HG03469 (cell line): ENCODE measurements at regions not wholly inside any gene's neighbourhood (a gene's known extent, or its start where the extent isn't known, plus 50 kb on each side); places are given as distances from the start of the nearest gene placed in this dataset.
"Not testable (repeated sequence)": the region's sequence is repeated elsewhere in the genome, so short reads cannot be mapped to it uniquely, and the experiment has no call there.

ENCODE experiments used
- ATAC-seq: cut with Tn5 transposase; IDR thresholded peaks from one replicate; pipeline ENCODE4 v1.9.1; 2021; ENCODE audit warnings: mild to moderate bottlenecking, moderate library complexity, moderate number of reproducible peaks; ENCODE audit not compliant: unreplicated experiment

DNA sequence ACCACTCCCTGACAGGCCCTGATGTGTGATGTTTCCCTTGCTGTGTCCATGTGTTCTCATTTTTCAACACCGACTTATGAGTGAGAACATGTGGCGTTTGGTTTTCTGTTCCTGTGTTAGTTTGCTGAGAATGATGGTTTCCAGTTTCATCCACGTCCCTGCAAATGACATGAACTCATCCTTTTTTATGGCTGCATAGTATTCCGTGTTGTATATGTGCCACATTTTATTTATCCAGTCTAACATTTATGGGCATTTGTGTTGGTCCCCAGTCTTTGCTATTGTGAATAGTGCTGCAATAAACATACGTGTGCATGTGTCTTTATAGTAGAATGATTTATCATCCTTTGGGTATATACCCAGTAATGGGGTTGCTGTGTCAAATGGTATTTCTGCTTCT lies 830.3 kb upstream of the ADGRB3 start:
- ATAC-seq, result not testable (repeated sequence)

DNA sequence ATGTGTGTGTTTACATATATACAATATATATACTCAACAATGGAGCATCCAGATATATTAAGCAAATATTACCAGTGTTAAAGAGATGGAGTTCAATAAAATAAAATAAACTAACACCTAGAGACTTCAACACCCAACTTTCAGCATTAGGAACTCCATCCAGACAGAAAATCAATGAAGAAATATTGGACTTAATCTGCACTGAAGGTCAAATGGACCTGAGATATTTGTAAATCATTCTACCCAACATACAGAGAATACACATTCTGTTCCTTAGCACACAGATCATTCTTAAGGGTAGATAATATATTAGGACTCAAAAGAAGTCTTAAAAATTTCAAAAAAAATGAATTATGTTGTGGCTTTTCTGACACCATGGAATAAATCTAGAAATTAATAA lies 832.3 kb upstream of the ADGRB3 start:
- ATAC-seq, result no peak

DNA sequence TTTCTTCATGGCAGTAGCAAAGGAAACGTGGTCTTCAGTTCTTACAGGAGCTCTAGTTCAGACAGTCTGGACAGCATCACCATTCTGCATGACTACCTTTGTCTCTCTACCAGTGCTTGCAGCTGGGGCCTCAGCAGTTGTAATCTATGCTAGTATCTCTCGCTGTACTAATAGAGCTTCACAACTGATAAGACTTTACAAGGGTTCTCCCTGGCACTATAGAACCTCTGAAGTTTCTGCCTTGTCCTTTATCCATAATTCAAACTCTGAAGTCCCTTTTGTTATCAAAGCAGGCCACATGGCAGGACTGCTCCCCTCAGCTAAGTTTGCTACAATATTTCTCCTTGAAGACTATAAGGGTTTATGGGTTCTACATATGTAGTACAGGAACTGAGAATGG lies 842.1 kb upstream of the ADGRB3 start:
- no peak for ATAC-seq

DNA sequence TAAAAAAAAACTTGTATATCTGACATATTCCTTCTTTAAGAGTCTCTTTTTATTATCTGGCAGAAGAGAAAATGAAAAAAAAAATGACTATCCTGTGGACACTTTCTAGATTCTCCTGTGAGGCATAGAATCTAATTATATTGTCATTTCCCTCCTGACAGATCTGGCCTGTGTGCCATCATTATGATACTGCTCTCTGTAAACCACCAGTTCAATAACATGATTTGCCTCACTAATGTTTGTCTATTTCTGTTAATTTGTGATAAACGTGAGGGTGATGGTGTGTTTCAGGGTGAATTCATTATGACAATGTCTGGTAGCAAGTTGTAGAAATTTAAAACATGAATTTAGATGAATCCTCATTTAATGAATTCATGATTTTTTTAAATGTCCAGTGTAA lies 844.5 kb upstream of the ADGRB3 start:
- no peak for ATAC-seq

GRCh38 chr6:67787119-67787518 lies 848.0 kb upstream of the ADGRB3 start:
- not testable (repeated sequence) for ATAC-seq

DNA sequence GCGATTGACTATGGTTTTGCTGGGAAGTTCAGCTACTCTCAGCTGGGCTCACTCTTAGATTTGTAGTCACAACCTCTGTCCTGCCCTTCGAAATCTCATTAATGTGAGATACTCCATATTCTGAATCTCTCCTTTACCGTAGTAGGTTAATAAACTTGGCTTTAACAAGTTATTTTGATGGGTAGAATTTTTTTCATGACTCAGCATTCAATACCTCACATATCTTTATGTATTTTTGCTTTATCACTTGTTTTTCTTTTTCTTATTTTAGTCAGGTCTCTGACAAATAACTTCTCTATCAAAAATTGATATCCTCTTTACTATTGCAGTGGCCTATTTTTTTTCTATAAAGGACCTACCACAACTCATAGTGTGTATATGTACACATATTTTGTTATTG lies 855.2 kb upstream of the ADGRB3 start:
- no peak for ATAC-seq

GRCh38 chr6:67775333-67775732 lies 859.7 kb upstream of the ADGRB3 start:
- ATAC-seq, result no peak

DNA sequence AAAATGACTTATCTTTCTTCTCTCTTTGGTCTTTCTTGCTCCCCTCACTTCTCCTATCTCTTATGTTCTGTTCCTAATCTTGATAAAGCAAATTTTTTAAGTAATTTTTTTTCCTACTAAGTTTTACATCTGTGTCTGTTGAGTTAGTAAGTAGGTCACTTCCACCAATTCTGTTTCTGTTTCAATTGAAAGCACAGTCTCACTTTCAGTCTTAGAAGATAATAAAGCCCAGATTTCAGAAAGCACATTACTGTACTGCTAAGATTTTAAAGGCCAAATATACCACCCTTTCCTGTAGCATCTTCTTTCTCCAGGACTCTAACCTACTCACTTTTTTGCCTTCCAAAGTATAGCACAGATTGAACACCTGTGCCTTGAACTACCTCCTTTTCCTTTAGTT lies 866.1 kb upstream of the ADGRB3 start:
- no peak for ATAC-seq

DNA sequence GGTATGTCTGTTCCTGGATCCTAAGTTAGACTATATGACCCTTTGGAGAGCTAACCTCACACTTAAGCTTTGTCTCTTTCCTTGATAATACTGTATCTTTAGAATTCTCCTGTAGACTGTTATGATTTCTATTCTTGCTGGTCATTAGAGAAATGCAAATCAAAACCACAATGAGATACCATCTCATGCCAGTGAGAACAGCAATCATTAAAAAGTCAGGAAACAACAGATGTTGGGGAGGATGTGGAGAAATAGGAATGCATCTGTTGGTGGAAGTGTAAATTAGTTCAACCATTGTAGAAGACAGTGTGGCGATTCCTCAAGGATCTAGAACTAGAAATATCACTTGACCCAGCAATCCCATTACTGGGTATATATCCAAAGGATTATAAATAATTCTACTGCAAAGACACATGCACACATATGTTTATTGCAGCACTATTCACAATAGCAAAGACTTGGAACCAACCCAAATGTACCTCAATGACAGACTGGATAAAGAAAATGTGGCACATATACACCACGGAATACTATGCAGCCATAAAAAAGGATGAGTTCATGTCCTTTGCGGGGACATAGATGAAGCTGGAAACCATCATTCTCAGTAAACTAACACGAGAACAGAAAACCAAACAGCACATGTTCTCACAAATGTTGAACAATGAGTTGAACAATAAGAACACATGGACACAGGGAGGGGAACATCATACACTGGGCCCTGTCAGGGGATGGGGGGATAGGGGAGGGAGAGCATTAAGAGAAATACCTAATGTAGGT lies 867.8 kb upstream of the ADGRB3 start:
- ATAC-seq, result not testable (repeated sequence)

DNA sequence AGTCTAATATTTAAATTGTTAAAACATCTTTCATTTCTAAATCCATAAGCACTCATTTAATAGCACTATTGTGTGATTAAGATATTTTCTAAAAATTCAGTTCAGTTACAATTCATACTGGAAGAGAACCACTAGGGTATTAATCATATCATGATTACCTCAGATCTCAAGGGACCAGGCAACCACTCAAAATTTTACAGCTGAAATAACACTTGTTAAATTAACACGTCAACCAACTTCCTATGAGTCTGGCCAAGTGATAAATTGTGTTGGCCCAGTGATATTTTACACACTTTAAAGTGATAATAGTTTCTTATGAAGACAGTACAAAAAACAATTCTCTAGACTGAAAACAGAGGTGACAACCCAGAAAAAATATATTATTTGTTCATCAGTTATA lies 869.0 kb upstream of the ADGRB3 start:
- ATAC-seq, result no peak

GRCh38 chr6:67759001-67759400 lies 876.1 kb upstream of the ADGRB3 start:
- no peak for ATAC-seq

DNA sequence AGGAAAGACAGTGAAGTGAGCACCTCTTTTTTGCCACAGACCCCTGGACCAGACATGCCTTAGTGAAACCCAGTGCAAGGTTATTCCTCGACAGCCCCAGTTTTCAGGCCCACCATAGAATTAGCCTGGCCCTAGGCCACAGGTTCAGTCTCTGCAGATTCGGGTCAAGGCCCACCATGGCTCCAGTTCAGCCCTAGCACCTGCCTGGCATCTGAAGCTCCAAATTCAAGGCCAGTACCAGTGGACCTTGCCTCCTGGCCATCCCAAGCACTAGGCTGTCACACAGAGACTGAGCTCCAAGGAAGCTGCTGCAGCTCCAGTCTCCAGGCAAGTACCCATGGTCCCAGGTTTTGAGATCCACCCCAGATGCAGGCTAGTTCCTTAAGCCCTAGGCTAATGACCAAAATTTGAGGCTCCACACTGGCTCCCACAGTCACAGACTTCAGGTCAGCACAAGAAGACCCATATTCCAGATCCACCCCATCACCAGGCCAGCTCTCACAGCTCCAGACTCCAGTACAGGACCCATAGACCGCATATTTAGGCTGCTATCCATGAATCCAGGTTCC lies 877.5 kb upstream of the ADGRB3 start:
- no peak for ATAC-seq

DNA sequence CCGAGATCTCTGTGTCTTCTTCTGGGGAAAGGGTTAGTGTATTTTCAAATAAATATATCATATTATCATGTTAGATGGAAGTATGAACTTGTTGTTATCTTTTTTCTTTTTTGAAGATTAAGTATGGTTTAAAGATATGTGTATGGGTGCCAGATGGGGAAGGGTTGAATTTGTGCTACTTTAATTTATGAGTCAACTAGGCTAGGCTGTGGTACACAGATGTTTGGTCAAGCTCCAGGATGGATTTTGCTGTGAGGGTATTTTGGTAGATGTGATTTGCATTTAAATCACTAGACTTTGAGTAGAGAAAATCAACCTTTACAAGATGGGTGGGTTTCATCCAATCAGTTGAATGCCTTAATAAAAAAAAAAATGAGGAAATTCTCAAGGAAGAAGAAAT lies 886.6 kb upstream of the ADGRB3 start:
- no peak for ATAC-seq

GRCh38 chr6:67736816-67737215 lies 898.3 kb upstream of the ADGRB3 start:
- ATAC-seq, result no peak

- ATAC-seq, result no peak
These were observed 898.9 kb upstream of the ADGRB3 start for GRCh38 chr6:67736161-67736560.

DNA sequence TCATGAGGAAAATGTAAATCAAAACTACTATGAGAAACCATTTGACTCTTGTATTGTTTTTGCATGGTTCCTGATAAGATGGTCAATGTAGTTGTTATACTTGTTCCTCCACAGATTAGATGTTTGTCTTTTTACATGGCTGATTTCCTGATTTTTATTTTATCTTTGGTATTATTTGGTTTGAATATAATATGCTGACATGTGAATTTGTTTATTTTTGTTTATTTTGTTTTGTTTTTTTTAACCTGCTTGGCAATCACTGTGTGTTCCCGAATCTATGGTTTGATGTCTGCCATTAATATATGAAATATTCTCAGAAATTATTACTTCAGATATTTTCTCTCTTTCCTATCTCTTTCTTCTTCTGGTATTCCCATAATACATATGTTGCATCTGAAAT lies 899.5 kb upstream of the ADGRB3 start:
- ATAC-seq, result no peak

- no peak for ATAC-seq
These were observed 912.2 kb upstream of the ADGRB3 start for GRCh38 chr6:67722861-67723261.

GRCh38 chr6:67717281-67717680 lies 917.8 kb upstream of the ADGRB3 start:
- ATAC-seq, result no peak

- no peak for ATAC-seq
These were observed 928.7 kb upstream of the ADGRB3 start for GRCh38 chr6:67706388-67706787.

GRCh38 chr6:67698534-67698933 lies 936.5 kb upstream of the ADGRB3 start:
- ATAC-seq, result no peak

DNA sequence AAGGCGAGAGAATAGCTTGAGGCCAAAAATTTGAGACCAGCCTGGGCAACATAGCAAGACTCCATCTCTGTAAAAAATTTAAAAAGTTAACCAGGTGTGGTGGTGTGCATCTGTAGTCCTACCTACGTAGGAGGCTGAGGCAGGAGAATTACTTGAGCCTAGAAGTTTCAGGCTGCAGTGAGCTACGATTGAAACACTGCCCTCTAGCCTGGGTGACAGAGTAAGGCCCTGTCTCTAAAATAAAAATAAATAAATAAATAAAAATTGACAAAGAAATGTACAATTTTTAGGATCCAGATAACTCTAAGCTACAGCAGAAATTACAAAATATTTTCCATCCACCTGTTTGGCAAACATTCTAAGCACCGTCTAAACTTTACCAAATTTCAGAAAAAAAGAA lies 941.0 kb upstream of the ADGRB3 start:
- ATAC-seq, result no peak

DNA sequence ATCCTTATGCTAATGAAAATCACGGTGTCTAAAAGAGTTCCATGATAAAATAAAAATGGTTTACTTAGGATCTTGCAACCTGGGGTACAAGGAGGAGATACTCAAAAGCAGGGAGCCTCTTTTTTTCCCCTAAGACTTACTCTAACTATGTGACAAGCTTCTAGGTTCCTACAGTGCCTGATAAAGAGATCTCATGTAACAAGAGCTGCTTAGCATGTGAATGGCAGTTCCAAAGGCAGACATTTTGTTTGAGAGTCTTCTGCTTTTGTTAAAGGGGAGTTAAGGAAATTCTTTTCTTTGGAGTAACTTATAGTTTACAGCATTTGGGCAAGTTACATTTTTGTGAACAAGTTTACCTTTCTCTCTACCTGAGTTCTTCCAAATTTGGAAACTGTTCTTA lies 945.8 kb upstream of the ADGRB3 start:
- no peak for ATAC-seq

- ATAC-seq, result no peak
These were observed 947.7 kb upstream of the ADGRB3 start for GRCh38 chr6:67687396-67687795.
